CD14-positive monocyte (primary cell): ENCODE measurements at regions not wholly inside any gene's neighbourhood (a gene's known extent, or its start where the extent isn't known, plus 50 kb on each side); places are given as distances from the start of the nearest gene placed in this dataset.

Source experiments
- DNase-seq, 3 donors: peaks; one replicate each; pipeline ENCODE4 v3.0.0-alpha.2; 2011 to 2022
- H2AFZ ChIP-seq: 2 replicates; pipeline ENCODE4 v1.6.0; 2012; ENCODE audit warnings: mild to moderate bottlenecking, low read depth, low read length, inconsistent platforms; ENCODE audit not compliant: insufficient read depth, poor library complexity, severe bottlenecking
- H3K27ac ChIP-seq, 2 donors: 1 replicate in 1 of 2; 2 replicates in 1 of 2; pipeline ENCODE4 v1.5.1; 2012 to 2013; ENCODE audit warnings: low read length in 2 of 2, control low read depth in 1 of 2, inconsistent platforms in 1 of 2, low read depth in 1 of 2, mild to moderate bottlenecking in 1 of 2
- H3K27me3 ChIP-seq, 2 donors: one replicate each; pipeline versions ENCODE4 v1.6.0 to v1.6.1; 2011 to 2013; ENCODE audit warnings: low read length in 2 of 2; ENCODE audit not compliant: control insufficient read depth in 2 of 2, insufficient read depth in 2 of 2
- H3K36me3 ChIP-seq, 2 donors: replicated peaks in 1 of 2; 1 replicate in 1 of 2; 2 replicates in 1 of 2; pipeline versions ENCODE4 v1.5.1 to v1.6.1; 2012 to 2013; ENCODE audit warnings: low read length in 2 of 2, control low read depth in 1 of 2, inconsistent platforms in 1 of 2, mild to moderate bottlenecking in 1 of 2; ENCODE audit not compliant: insufficient read depth in 2 of 2, control insufficient read depth in 1 of 2
- H3K4me1 ChIP-seq, 2 donors: 1 replicate in 1 of 2; 2 replicates in 1 of 2; pipeline versions ENCODE4 v1.5.1 to v1.6.1; 2012 to 2013; ENCODE audit warnings: low read length in 2 of 2, control low read depth in 1 of 2, inconsistent platforms in 1 of 2, mild to moderate bottlenecking in 1 of 2, moderate library complexity in 1 of 2; ENCODE audit not compliant: insufficient read depth in 2 of 2, control insufficient read depth in 1 of 2
- H3K4me2 ChIP-seq: replicated peaks from 2 replicates; pipeline ENCODE3; 2012; ENCODE audit warnings: low read length, moderate library complexity, mild to moderate bottlenecking; ENCODE audit not compliant: poor library complexity, severe bottlenecking; ENCODE audit errors: extremely low read depth
- H3K4me3 ChIP-seq, 3 experiments: fragments of 200-600 bp in 1 of 3; sonication (generic) in 1 of 3; replicated peaks in 1 of 3; 1 replicate in 2 of 3; 2 replicates in 1 of 3; pipeline ENCODE4 v1.5.1; 2011 to 2013; ENCODE audit warnings: low read length in 3 of 3, mild to moderate bottlenecking in 3 of 3, control low read depth in 2 of 3, low read depth in 2 of 3, inconsistent platforms in 1 of 3, moderate library complexity in 1 of 3
- H3K79me2 ChIP-seq: 2 replicates; pipeline ENCODE4 v1.6.0; 2012; ENCODE audit warnings: mild to moderate bottlenecking, control low read depth, inconsistent platforms, low read length, moderate library complexity; ENCODE audit not compliant: insufficient read depth
- H3K9ac ChIP-seq: 2 replicates; pipeline ENCODE4 v1.6.0; 2017; ENCODE audit warnings: low read length, mild to moderate bottlenecking; ENCODE audit not compliant: insufficient read depth, poor library complexity, severe bottlenecking
- H3K9me3 ChIP-seq, 2 donors: replicated peaks in 1 of 2; 1 replicate in 1 of 2; 2 replicates in 1 of 2; pipeline versions ENCODE4 v1.5.1 to v1.6.1; 2012 to 2013; ENCODE audit warnings: low read length in 2 of 2, control low read depth in 1 of 2; ENCODE audit not compliant: control insufficient read depth in 1 of 2, insufficient read depth in 1 of 2
- H4K20me1 ChIP-seq: 2 replicates; pipeline ENCODE4 v1.6.0; 2012; ENCODE audit warnings: mild to moderate bottlenecking, low read length, control low read depth, moderate library complexity; ENCODE audit not compliant: insufficient read depth
- H3K27ac Mint-ChIP-seq, 7 donors: one replicate each; pipeline ENCODE4 v1.8.0; 2020; ENCODE audit warnings: mild to moderate bottlenecking in 7 of 7, mixed read lengths in 7 of 7, moderate library complexity in 6 of 7, inconsistent platforms in 2 of 7
- H3K27me3 Mint-ChIP-seq, 3 donors: one replicate each; pipeline ENCODE4 v1.8.0; 2021 to 2022; ENCODE audit warnings: low read depth in 3 of 3, mild to moderate bottlenecking in 3 of 3, mixed read lengths in 3 of 3, moderate library complexity in 3 of 3, inconsistent platforms in 1 of 3
- H3K36me3 Mint-ChIP-seq, 2 donors: one replicate each; pipeline ENCODE4 v1.8.0; 2020; ENCODE audit warnings: mixed read lengths in 2 of 2, inconsistent platforms in 1 of 2, mild to moderate bottlenecking in 1 of 2
- H3K4me1 Mint-ChIP-seq: one replicate; pipeline ENCODE4 v1.8.0; 2020; ENCODE audit warnings: mild to moderate bottlenecking, mixed read lengths
- H3K4me3 Mint-ChIP-seq, 2 donors: one replicate each; pipeline ENCODE4 v1.8.0; 2020; ENCODE audit warnings: mild to moderate bottlenecking in 2 of 2, mixed read lengths in 2 of 2, moderate library complexity in 1 of 2
- H3K9me3 Mint-ChIP-seq, 7 donors: one replicate each; pipeline ENCODE4 v1.8.0; 2020 to 2022; ENCODE audit warnings: mixed read lengths in 7 of 7, mild to moderate bottlenecking in 6 of 7, moderate library complexity in 6 of 7, inconsistent platforms in 2 of 7
- WGBS: methylation state at CpG from one replicate; pipeline ENCODE4 v1.1.5; 2013; ENCODE audit warnings: missing lambda C conversion rate; ENCODE audit not compliant: insufficient coverage; 5-methylcytosine and 5-hydroxymethylcytosine counted together
- intact Hi-C, 2 donors: fragments of 100-400 bp; cut with micrococcal nuclease; formaldehyde crosslinking; loops; one replicate each; pipeline versions ENCODE4 v1.15.0 to v1.15.1; 2023
- TF ChIP-seq, protein P1 (sequence below): fragments of 200-600 bp; IDR thresholded peaks from one replicate; pipeline ENCODE4 v1.8.0; 2022; ENCODE audit warnings: antibody characterized with exemption, mild to moderate bottlenecking

DNA sequence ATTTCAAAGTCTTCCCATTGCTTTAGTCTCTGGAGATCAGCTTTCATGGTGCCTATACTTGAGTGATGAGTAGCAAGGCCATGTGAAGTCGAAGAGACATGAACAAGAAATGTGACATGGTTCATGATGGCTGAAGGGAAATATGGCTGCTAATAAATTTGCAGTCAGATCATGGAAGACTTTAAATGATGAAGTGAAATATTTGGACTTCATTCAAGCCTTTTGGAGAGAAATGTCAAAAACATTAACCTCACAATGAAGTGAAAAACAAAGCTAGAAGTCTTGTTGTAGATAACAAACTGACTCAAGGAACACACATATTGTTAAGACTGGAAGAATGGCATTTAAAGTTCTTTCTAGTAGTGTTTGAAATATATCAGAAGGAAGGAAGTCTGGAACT is 120.3 kb upstream of the CCDC54 start:
- Histone ChIP-seq H3K27me3 (no peaks in the 10 kb centered on the region), H3K9me3 (no peaks in the 10 kb centered on the region), H3K4me2 (no peak overlapping the region), H2AFZ (no peak overlapping the region), H3K4me1 (no peaks in the 10 kb centered on the region), H4K20me1 (no peaks in the 10 kb centered on the region), H3K27ac (no peak overlapping the region), H3K4me3 (no peak overlapping the region), H3K79me2 (no peaks in the 10 kb centered on the region), H3K9ac (no peak overlapping the region), H3K36me3 (no peaks in the 10 kb centered on the region)
- intact Hi-C loops: no loop called here
- no peak overlapping the region for H3K27ac Mint-ChIP-seq
- WGBS: 0% methylated on average over 1 of the region's 1 CpG
- H3K9me3 Mint-ChIP-seq: no peaks in the 10 kb centered on the region
- no peaks in the 10 kb centered on the region for H3K4me1 Mint-ChIP-seq
- H3K4me3 Mint-ChIP-seq: no peak overlapping the region
- TF ChIP-seq, protein P1, sequence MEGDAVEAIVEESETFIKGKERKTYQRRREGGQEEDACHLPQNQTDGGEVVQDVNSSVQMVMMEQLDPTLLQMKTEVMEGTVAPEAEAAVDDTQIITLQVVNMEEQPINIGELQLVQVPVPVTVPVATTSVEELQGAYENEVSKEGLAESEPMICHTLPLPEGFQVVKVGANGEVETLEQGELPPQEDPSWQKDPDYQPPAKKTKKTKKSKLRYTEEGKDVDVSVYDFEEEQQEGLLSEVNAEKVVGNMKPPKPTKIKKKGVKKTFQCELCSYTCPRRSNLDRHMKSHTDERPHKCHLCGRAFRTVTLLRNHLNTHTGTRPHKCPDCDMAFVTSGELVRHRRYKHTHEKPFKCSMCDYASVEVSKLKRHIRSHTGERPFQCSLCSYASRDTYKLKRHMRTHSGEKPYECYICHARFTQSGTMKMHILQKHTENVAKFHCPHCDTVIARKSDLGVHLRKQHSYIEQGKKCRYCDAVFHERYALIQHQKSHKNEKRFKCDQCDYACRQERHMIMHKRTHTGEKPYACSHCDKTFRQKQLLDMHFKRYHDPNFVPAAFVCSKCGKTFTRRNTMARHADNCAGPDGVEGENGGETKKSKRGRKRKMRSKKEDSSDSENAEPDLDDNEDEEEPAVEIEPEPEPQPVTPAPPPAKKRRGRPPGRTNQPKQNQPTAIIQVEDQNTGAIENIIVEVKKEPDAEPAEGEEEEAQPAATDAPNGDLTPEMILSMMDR: no peak
- no peaks in the 10 kb centered on the region for H3K27me3 Mint-ChIP-seq
- H3K36me3 Mint-ChIP-seq: no peaks in the 10 kb centered on the region
- DNase-seq: no peak

DNA sequence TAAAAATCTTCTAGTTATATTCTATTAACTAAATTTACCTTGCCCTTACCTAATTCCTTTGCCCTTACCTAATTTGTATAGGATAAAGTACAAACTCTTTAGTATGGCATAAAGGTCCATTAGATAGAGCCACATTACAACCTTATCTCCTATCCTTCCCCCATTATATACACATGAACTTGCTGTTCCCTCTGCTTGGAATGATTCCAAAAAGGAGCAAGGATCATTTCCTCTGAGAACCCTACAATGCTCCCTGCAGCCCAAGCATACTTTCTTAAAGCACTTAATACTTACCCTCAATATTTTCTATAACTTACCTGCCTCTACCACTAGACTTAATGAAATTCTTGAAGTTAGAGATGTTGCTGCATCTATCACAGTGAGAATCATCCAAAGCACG is 118.9 kb upstream of the CCDC54 start:
- TF ChIP-seq, protein P1: no peak
- no CpG with 5 or more reads among the region's 1 CpG for WGBS
- intact Hi-C loops: no loop called here
- Mint-ChIP-seq H3K9me3 (no peaks in the 10 kb centered on the region), H3K36me3 (no peaks in the 10 kb centered on the region), H3K27ac (no peak overlapping the region), H3K27me3 (no peaks in the 10 kb centered on the region), H3K4me1 (peaks cover 1% of the 10 kb centered on the region), H3K4me3 (no peak overlapping the region)
- Histone ChIP-seq H4K20me1 (no peaks in the 10 kb centered on the region), H2AFZ (no peak overlapping the region), H3K4me2 (no peak overlapping the region), H3K4me3 (no peak overlapping the region), H3K9ac (no peak overlapping the region), H3K9me3 (no peaks in the 10 kb centered on the region), H3K36me3 (no peaks in the 10 kb centered on the region), H3K27ac (no peak overlapping the region), H3K4me1 (no peaks in the 10 kb centered on the region), H3K27me3 (no peaks in the 10 kb centered on the region), H3K79me2 (no peaks in the 10 kb centered on the region)
- DNase-seq: no peak
